ENCODE measurements at regions not wholly inside any gene's neighbourhood (a gene's known extent, or its start where the extent isn't known, plus 50 kb on each side); places are given as distances from the start of the nearest gene placed in this dataset.

GRCh38 chr6:105482921-105483320 is 80.0 kb upstream of the PREP start:
- DNase-seq = no peak

- no peak for DNase-seq
These were observed 79.5 kb upstream of the PREP start for GRCh38 chr6:105482227-105482844.

- no peak for DNase-seq
These were observed 74.1 kb upstream of the PREP start for GRCh38 chr6:105476978-105477377.

- DNase-seq = no peak
These were observed 71.4 kb upstream of the PREP start for GRCh38 chr6:105474234-105474633.

- no peak for DNase-seq
These were observed 67.1 kb upstream of the PREP start for GRCh38 chr6:105469946-105470345.

- DNase-seq = no peak
These were observed 66.0 kb upstream of the PREP start for GRCh38 chr6:105468850-105469249.

GRCh38 chr6:105460860-105461259 is 58.0 kb upstream of the PREP start:
- no peak for DNase-seq

- DNase-seq = no peak
These were observed 57.0 kb upstream of the PREP start for GRCh38 chr6:105459864-105460263.

GRCh38 chr6:105459049-105459448 is 56.2 kb upstream of the PREP start:
- DNase-seq = peak; percentile 28

- DNase-seq = no peak
These were observed 55.7 kb upstream of the PREP start for GRCh38 chr6:105458551-105458950.

- no peak for DNase-seq
These were observed 55.2 kb upstream of the PREP start for GRCh38 chr6:105458084-105458483.

- no peak for DNase-seq
These were observed 51.1 kb upstream of the PREP start for GRCh38 chr6:105453968-105454367.

GRCh38 chr6:105452924-105453756 is 50.3 kb upstream of the PREP start:
- DNase-seq = peak; percentile 39

Measured in CD4-positive, alpha-beta T cell treated with Interleukin-6 for 4 hours (primary cell).